Central memory CD4-positive, alpha-beta T cell (primary cell): ENCODE measurements at regions not wholly inside any gene's neighbourhood (a gene's known extent, or its start where the extent isn't known, plus 50 kb on each side); places are given as distances from the start of the nearest gene placed in this dataset.

Experiments used
- DNase-seq: peaks from one replicate; pipeline ENCODE4 v3.0.0; 2022

- no peak for DNase-seq
Observed at GRCh38 chr2:176686328-176686727, 417.1 kb downstream of the MTX2 start.

- no peak for DNase-seq
Observed at GRCh38 chr2:176687342-176687741, 418.1 kb downstream of the MTX2 start.

DNA sequence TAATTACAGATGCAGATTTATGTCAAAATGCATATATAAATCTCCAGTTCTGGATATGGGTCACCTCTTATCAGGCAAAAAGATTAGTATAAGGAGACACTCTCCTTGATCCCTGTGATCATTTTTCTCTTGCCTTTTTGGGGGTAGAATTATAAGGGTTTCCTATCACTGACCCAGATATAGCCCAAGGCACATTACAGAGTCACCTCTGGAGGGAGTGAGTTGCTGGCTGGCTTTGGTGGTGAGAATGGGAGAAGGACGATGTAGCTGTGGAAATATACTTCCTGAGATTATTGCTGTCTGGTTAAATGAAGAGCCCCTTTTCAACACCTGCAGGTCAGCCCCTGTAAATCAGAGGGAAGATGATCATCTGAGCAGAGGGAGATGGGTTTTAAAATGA lies 418.7 kb downstream of the MTX2 start:
- DNase-seq: no peak

- no peak for DNase-seq
Observed at GRCh38 chr2:176689711-176690110, 420.5 kb downstream of the MTX2 start.

DNA sequence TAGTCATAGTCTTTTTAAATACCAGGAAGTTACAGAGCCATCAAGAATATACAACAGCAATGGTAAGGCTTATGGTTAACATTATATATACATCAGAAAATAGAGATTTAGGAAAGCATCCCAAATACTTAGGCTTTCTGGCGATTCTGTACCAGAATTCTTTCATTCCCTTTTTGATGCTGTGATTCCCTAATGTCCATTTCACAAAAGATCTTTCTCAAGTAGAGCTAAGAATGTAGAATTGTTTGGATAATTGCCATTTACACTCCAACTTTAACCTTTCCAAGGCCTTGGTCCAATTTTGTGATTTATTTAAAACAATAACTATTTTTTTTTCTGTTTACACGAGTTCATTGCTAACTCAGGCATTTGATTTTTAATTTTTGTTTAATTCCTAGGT lies 422.2 kb downstream of the MTX2 start:
- DNase-seq: no peak

DNA sequence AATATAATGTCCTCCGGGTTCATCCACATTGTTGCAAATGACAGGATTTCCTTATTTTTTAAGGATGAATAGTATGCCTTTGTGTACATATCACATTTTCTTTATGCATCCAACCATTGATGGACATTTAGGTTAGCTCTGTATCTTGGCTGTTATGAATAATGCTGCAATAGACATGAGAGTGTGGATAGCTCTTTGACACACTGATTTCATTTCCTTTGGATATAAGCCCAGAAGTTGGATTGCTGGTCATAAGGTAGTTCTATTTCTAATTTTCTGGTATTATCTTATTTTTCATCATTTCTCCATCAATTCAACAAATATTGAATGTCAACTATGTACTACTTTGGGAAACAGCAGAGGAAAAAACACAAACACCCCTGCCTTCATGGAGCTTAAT lies 423.3 kb downstream of the MTX2 start:
- no peak for DNase-seq

DNA sequence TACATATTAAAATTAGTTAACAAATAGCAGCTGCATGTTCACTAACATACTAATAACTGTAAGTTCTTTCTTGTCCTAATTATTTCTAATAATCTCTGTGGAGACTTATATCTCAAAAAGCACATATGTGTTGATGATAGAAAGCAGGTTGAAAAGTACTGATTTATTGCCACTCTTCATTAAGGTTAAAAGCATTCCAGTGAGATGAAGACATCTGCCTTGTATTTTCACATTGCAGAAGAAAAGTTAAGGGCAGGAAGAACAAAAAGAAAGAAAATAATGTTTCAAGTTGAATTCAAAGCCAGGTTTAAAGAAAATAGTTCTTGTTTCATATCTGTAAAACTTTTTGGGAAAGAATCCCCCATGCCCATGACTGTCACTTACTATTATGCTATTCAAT lies 429.9 kb downstream of the MTX2 start:
- no peak for DNase-seq

DNA sequence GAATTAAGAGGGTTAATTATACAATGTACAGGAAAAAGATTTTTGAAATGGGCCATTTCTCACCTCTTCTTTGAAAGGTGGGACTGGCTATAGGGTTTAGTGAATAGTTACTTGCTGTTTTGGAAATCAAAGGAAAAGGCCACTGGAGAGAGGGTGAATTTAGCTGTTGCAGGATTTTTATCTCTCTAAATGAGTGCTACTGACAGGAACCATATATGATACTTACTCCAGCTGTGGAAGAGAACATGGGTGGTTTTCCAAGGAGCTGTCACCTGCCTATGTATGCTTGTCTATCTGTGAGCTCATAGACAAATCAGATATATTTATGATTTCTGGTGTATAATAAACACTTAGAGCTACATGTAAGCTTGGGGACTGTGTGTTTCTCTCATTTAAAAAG lies 430.4 kb downstream of the MTX2 start:
- DNase-seq: no peak

DNA sequence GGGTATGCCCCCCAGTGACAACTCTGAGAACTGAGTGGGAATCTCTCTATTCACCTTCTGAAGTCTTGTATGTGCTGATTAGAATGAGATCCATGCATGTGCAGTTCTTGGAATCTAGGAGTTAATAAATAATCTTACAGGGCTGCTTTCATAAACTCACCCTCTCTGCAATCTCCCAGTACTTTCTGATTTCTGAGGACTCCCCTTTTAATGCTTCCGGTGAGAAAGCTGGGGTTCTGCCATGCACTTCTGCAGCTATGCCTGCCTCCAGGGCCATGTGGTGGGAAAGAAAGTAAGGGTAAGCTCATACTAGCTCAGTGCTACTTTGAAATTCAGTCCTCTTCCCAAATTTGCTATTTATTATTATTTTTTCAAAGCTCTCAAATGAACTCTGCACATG lies 432.9 kb downstream of the MTX2 start:
- no peak for DNase-seq

GRCh38 chr2:176704282-176704858 lies 435.1 kb downstream of the MTX2 start:
- DNase-seq: no peak

- DNase-seq: no peak
Observed at GRCh38 chr2:176709149-176709951, 440.1 kb downstream of the MTX2 start.

GRCh38 chr2:176709991-176710390 lies 440.7 kb downstream of the MTX2 start:
- DNase-seq: no peak

GRCh38 chr2:176710657-176711186 lies 441.5 kb downstream of the MTX2 start:
- DNase-seq: no peak

GRCh38 chr2:176725873-176726645 lies 456.8 kb downstream of the MTX2 start:
- no peak for DNase-seq

GRCh38 chr2:176727696-176728095 lies 458.5 kb downstream of the MTX2 start:
- no peak for DNase-seq

GRCh38 chr2:176729706-176730569 lies 460.7 kb downstream of the MTX2 start:
- no peak for DNase-seq

GRCh38 chr2:176732780-176733179 lies 463.5 kb downstream of the MTX2 start:
- no peak for DNase-seq

DNA sequence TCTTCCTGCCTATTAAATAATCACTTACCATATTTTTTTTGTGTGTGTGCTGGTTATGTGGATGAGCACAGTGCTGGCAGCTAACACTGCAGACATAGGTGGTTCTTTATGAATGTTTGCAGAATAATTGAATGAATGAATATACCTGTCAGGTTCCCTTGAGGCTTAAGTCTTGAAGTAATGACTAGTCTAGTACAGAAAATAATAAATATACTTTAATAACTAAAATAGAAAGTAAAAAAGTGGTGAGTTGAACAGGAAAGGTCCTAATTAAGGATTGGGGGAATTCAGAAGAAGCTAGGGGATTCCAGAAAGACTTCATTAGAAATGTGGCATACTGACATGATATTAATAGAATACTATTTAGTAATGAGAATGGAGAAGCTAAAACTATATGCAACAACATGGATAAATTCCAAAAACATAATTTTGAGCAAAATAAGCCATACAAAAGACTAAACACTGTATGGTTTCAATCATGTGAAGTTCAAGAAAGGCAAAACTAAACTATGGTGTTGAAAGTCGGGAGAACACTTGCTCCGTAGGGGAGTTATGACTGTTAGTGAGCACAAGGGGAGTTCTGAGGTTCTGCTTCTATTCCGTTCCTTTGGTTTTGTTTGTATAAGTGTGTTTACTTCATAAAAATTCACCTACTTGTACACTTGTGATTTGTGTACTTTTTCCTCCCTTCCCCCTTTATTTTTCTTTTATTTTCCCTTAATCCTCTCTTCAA lies 464.6 kb downstream of the MTX2 start:
- no peak for DNase-seq

- no peak for DNase-seq
Observed at GRCh38 chr2:176734868-176735267, 465.6 kb downstream of the MTX2 start.

DNA sequence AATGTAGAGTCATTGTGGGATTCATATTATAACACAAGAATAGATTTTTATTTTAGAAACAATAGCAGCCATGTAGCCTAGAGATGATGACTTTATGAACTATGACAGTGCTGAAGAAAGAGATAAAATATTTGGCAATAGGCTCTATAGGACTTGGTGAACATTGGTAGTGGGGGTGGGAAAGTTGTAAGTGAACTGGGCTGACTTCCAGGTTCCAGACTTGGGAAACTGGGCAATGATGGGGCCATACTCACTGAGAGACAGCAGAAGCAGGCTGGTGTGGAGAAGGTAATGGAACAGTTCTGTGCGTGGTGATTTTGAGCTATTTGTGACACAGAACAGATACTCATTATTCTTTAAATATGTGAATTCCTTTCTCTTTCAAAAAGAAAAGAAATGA lies 470.3 kb upstream of the HNRNPA3 start:
- DNase-seq: no peak

- no peak for DNase-seq
Observed at GRCh38 chr2:176743671-176744070, 468.9 kb upstream of the HNRNPA3 start.

DNA sequence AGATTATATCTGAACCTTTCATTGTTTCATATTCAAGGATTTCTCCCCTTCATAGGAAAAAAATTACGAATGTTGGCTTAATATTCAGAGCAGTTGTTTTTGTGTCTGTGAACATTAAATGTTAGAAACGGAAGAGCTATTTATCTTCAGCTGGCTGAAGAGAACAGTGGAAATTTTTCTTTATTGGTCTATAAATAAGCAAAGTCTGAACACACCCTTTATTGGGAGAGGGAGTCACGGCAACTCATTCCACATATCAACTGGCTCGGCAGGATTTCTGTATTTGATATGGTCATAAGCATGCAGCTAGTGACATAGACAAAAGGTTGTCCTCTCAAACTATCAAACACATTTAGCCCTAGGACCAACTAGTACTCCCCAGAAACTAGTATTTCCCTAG lies 468.4 kb upstream of the HNRNPA3 start:
- DNase-seq: no peak
